WTC11 (cell line): ENCODE measurements at regions not wholly inside any gene's neighbourhood (a gene's known extent, or its start where the extent isn't known, plus 50 kb on each side); places are given as distances from the start of the nearest gene placed in this dataset.
"Not testable (repeated sequence)": the region's sequence is repeated elsewhere in the genome, so short reads cannot be mapped to it uniquely, and the experiment has no call there.

Source experiments
- ATAC-seq: fragments of 200-7000 bp; cut with Tn5 transposase; 2 replicates; pipeline ENCODE4 v1.10.0; 2021; ENCODE audit warnings: mild to moderate bottlenecking, moderate library complexity
- CTCF ChIA-PET: fragments of 300-600 bp; sonication (Branson Sonifier 250); formaldehyde crosslinking; loops from one replicate; lab custom pipeline; 2021; ENCODE audit warnings: antibody characterized with exemption; lab: Charles Lee
- POLR2A ChIA-PET: fragments of 350-600 bp; sonication (Branson Sonifier 250); formaldehyde crosslinking; loops from one replicate; lab custom pipeline; 2021; ENCODE audit warnings: antibody characterized with exemption; lab: Charles Lee
- DNase-seq: peaks from one replicate; pipeline ENCODE4 v3.0.0; 2021; ENCODE audit warnings: low spot score
- H3K27ac Mint-ChIP-seq: 2 replicates; pipeline ENCODE4 v1.8.0; 2021; ENCODE audit warnings: mixed read lengths
- H3K27me3 Mint-ChIP-seq: 2 replicates; pipeline ENCODE4 v1.8.0; 2021; ENCODE audit warnings: low read depth, mild to moderate bottlenecking, moderate library complexity, mixed read lengths
- H3K36me3 Mint-ChIP-seq: 2 replicates; pipeline ENCODE4 v1.8.0; 2021; ENCODE audit warnings: mixed read lengths
- H3K4me1 Mint-ChIP-seq: 2 replicates; pipeline ENCODE4 v1.8.0; 2022; ENCODE audit warnings: mixed read lengths
- H3K4me3 Mint-ChIP-seq: 2 replicates; pipeline ENCODE4 v1.8.0; 2021; ENCODE audit warnings: mild to moderate bottlenecking, moderate library complexity, mixed read lengths
- H3K9me3 Mint-ChIP-seq: 2 replicates; pipeline ENCODE4 v1.8.0; 2021; ENCODE audit warnings: mixed read lengths

- POLR2A ChIA-PET, ATAC-seq, CTCF ChIA-PET, H3K4me1 Mint-ChIP-seq, H3K9me3 Mint-ChIP-seq, H3K4me3 Mint-ChIP-seq, H3K36me3 Mint-ChIP-seq, H3K27ac Mint-ChIP-seq, H3K27me3 Mint-ChIP-seq, DNase-seq: not testable (repeated sequence)
Measured at GRCh38 chr2:87567093-87567492, 180.8 kb upstream of the PLGLB2 start.

- H3K4me3 Mint-ChIP-seq, POLR2A ChIA-PET, H3K4me1 Mint-ChIP-seq, H3K27me3 Mint-ChIP-seq, CTCF ChIA-PET, H3K36me3 Mint-ChIP-seq, H3K9me3 Mint-ChIP-seq, DNase-seq, H3K27ac Mint-ChIP-seq, ATAC-seq: not testable (repeated sequence)
Measured at GRCh38 chr2:87567912-87568311, 180.0 kb upstream of the PLGLB2 start.

DNA sequence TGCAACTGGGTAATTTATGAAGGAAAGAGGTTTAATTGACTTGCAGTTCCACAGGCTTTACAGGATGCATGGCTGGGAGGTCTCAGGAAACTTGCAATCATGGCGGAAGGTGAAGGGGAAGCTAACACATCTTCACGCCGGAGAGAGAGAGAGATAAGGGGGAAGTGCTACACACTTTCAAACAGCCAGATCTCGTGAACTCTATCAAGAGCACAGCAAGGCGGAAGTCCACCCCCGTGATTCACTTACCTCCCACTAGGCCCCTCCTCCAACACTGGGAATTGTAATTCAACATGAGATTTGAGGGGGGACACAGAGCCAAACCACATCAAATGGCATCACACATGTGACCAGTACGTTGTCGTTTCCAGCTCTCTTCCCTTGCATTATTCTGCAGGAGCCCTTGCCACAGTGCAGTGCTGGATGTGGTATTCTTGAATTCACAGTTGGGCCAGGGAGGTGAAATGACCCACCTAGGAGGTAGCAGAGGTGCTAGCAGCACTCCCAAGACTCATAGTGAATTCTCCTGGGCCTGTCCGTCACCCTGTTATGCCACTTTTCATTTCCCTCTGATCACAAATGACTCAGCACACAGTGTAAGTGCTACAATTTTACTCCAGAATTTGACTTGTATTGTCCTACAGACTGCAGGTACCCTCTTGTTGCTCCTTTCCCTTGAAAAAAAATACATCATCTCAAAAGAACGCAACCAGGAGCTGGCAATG lies 179.2 kb upstream of the PLGLB2 start:
- H3K9me3 Mint-ChIP-seq, POLR2A ChIA-PET, H3K36me3 Mint-ChIP-seq, H3K4me3 Mint-ChIP-seq, H3K27ac Mint-ChIP-seq, CTCF ChIA-PET, H3K4me1 Mint-ChIP-seq, H3K27me3 Mint-ChIP-seq, DNase-seq, ATAC-seq: not testable (repeated sequence)

- H3K4me3 Mint-ChIP-seq, DNase-seq, POLR2A ChIA-PET, H3K27ac Mint-ChIP-seq, H3K4me1 Mint-ChIP-seq, H3K27me3 Mint-ChIP-seq, H3K36me3 Mint-ChIP-seq, ATAC-seq, CTCF ChIA-PET, H3K9me3 Mint-ChIP-seq: not testable (repeated sequence)
Measured at GRCh38 chr2:87569689-87570397, 178.0 kb upstream of the PLGLB2 start.

DNA sequence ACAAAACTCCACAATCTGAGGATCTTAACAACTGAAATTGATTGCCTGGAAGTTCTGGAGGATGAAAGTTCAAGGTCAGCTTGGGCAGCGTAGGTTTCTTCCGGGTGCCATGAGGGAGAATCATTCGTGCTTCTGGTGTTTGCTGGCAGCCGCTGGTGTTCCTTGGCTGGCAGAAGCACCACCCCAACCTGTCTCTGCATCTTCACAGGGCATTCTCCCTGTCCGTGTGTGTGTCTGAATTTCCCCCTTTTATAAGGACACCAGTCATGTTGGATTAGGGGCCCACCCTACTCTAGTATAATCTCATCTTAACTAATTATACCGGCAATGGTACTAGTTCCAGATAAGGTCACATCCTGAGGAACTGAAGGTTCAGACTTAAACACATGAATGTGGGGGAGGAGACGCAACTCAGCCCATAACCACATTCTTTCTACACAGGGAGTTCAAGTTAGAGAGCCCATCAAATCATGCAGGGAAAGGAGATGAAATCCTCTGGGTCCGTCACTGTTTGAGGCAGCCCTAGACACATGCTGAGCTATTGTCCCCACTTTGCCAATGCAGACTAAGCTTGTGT lies 175.9 kb upstream of the PLGLB2 start:
- H3K4me3 Mint-ChIP-seq, CTCF ChIA-PET, H3K27ac Mint-ChIP-seq: not testable (repeated sequence)

GRCh38 chr2:87572906-87573305 lies 175.0 kb upstream of the PLGLB2 start:
- POLR2A ChIA-PET, H3K36me3 Mint-ChIP-seq: not testable (repeated sequence)

More for the DNA sequence above, 175.9 kb upstream of the PLGLB2 start:
- H3K4me1 Mint-ChIP-seq, POLR2A ChIA-PET, H3K9me3 Mint-ChIP-seq, H3K36me3 Mint-ChIP-seq, ATAC-seq, DNase-seq, H3K27me3 Mint-ChIP-seq: not testable (repeated sequence)

DNA sequence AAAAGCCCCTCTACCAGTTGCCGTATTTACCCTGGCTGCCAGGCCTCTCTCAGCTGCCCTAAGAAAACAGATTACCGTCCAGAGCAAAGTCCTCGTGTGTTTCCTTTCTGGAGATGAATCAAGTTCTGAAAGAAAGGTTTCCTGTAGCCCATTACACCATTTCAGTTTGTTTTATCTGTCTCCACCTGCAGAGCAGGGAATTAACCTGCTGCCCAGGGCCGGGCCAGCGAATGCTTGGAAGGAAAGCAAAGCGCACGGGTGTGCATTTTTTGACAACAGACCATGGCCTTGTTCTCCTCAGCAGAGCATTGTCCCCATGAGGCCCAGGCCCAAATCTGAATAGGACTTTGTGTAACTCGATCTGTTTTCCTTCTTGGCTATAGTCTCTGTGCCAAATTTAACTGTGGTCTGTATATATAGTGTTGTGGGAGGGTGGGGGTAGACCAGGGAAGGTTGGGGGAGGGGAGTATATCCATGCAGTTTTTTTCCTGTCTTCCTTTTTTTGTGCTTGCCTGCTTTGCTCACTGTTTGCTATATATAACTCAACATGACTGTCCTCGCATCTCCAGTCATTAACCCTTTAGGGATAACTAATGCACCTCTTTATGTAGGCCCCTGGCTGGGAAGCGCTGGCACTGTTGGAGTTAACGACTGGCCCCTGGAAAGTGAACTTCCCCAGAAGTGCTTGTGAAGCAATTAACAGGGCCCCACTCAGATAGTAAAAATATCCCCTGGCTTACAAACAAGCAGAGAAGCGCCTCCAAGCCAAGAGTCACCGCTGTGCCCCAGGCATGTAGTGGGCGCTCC lies 174.3 kb upstream of the PLGLB2 start:
- DNase-seq, H3K4me3 Mint-ChIP-seq, H3K4me1 Mint-ChIP-seq, CTCF ChIA-PET, H3K36me3 Mint-ChIP-seq, H3K27me3 Mint-ChIP-seq, H3K9me3 Mint-ChIP-seq, H3K27ac Mint-ChIP-seq, POLR2A ChIA-PET: not testable (repeated sequence)
- 0 out of 2 replicates have a peak, but pooled peaks have one; percentile 17 for ATAC-seq

More at GRCh38 chr2:87572906-87573305, 175.0 kb upstream of the PLGLB2 start:
- H3K9me3 Mint-ChIP-seq, H3K27ac Mint-ChIP-seq, H3K4me1 Mint-ChIP-seq, H3K27me3 Mint-ChIP-seq, DNase-seq, CTCF ChIA-PET, H3K4me3 Mint-ChIP-seq: not testable (repeated sequence)
- ATAC-seq: peak; percentile 21; the same call in 1 of the 2 replicates

GRCh38 chr2:87574193-87575119 lies 173.4 kb upstream of the PLGLB2 start:
- H3K36me3 Mint-ChIP-seq, H3K4me3 Mint-ChIP-seq, ATAC-seq, H3K27me3 Mint-ChIP-seq, POLR2A ChIA-PET, H3K27ac Mint-ChIP-seq, H3K9me3 Mint-ChIP-seq, CTCF ChIA-PET, H3K4me1 Mint-ChIP-seq, DNase-seq: not testable (repeated sequence)

DNA sequence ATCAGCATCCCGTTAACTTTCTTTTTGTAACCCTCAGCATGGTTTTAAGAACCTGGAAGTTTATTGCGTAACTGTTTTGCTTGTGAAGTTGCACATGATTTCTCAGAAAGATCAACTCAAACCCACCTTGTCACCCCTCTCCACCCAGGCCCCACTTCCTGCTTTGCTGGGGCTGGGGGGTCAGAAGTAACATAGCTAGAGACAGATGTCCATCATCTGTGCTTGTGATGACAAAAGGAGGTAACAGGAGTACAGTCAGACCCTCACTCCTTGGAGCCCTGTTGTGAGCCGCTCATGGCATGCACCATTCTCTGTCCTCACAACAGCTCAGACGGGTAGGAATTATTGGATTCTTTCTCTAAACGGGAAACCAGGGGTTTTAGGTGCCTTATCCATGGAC lies 172.7 kb upstream of the PLGLB2 start:
- POLR2A ChIA-PET, H3K4me3 Mint-ChIP-seq, H3K9me3 Mint-ChIP-seq, H3K4me1 Mint-ChIP-seq, H3K36me3 Mint-ChIP-seq, CTCF ChIA-PET, ATAC-seq, DNase-seq, H3K27me3 Mint-ChIP-seq, H3K27ac Mint-ChIP-seq: not testable (repeated sequence)

- peak; percentile 84 for ATAC-seq
- H3K36me3 Mint-ChIP-seq, CTCF ChIA-PET, H3K27ac Mint-ChIP-seq, POLR2A ChIA-PET, H3K4me1 Mint-ChIP-seq, H3K9me3 Mint-ChIP-seq, DNase-seq, H3K27me3 Mint-ChIP-seq, H3K4me3 Mint-ChIP-seq: not testable (repeated sequence)
Measured at GRCh38 chr2:87577358-87577757, 170.5 kb upstream of the PLGLB2 start.

DNA sequence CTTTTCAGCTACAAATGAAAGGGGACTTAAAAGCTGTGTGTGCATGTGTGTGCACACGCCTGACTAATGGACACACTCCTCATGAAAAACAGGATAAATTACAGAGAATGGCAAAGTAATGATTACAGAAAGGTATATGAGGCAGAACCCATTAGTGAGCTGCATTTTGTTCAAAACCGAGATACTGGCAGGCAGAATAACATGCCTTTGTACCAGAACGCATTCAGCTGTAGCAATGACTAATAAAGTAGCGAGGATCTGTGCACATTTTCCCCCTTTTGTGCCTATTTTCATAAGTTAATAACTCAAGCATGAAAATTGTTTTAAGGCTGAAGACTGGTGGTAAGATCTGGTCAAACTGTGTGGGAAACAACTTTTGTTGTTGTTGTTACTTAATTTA lies 165.7 kb upstream of the PLGLB2 start:
- CTCF ChIA-PET, DNase-seq, H3K27ac Mint-ChIP-seq, ATAC-seq, H3K27me3 Mint-ChIP-seq, H3K4me3 Mint-ChIP-seq, POLR2A ChIA-PET, H3K36me3 Mint-ChIP-seq, H3K4me1 Mint-ChIP-seq, H3K9me3 Mint-ChIP-seq: not testable (repeated sequence)
